ENCODE measurements at regions not wholly inside any gene's neighbourhood (a gene's known extent, or its start where the extent isn't known, plus 50 kb on each side); places are given as distances from the start of the nearest gene placed in this dataset.

GRCh38 chr18:42606886-42607495, 508.5 kb downstream of the RIT2 start:
- no peak for TF ChIP-seq EZH2 (IDR thresholded peaks at IDR 0.05; ENCODE audit: insufficient read depth, poor library complexity, severe bottlenecking)
- no peak for TF ChIP-seq EZH2phosphoT487 (IDR thresholded peaks at IDR 0.05; ENCODE audit: insufficient read depth, low read depth)
